ENCODE measurements at regions not wholly inside any gene's neighbourhood (a gene's known extent, or its start where the extent isn't known, plus 50 kb on each side); places are given as distances from the start of the nearest gene placed in this dataset.

DNA sequence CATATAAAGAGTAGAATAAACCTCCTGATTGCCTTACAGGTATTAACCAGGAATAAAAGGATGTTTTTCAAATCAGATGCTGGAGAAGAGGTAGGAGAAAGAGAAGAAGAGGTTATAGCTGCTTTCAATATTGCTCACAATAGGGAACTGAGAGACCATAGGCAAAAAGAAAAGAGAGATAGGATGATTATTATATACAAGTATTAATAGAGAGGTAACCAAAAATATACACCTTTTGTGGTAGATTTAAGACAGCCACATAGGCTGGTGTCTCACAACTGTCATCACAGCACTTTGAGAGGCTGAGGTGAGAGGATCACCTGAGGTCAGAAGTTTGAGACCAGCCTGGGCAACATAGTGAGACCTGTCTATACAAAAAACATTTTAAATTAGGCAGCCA, 119.7 kb downstream of the PSMG1 start:
- Histone ChIP-seq H2BK15ac (ENCODE audit: low read depth, low read length) (no peak overlapping the region), H3K9ac (ENCODE audit: low read depth, low read length) (no peak overlapping the region), H3K56ac (ENCODE audit: extremely low read depth, insufficient read depth, low read length) (no peak overlapping the region), H4K5ac (ENCODE audit: low read depth, low read length) (no peak overlapping the region), H3K4me2 (ENCODE audit: low read depth, low read length) (no peak overlapping the region), H4K8ac (ENCODE audit: low read depth in 2 of 2, low read length in 2 of 2) (no peak overlapping the region), H3K14ac (replicated peaks; ENCODE audit: low read depth, low read length) (no peak overlapping the region), H3K27ac (ENCODE audit: insufficient read depth, low read length) (no peak overlapping the region), H3K23ac (ENCODE audit: low read depth, low read length) (no peak overlapping the region), H2AK5ac (ENCODE audit: low read depth, low read length) (no peak overlapping the region), H2BK20ac (ENCODE audit: low read depth, low read length) (no peak overlapping the region), H2BK5ac (ENCODE audit: low read depth, low read length, poor library complexity, severe bottlenecking) (no peak overlapping the region), H2AFZ (replicated peaks; ENCODE audit: low read length, poor library complexity) (no peak overlapping the region), H3K9me1 (ENCODE audit: insufficient read depth, low read length) (no peaks in the 10 kb centered on the region), H4K91ac (ENCODE audit: insufficient read depth, low read depth, low read length) (no peak overlapping the region), H3K18ac (ENCODE audit: low read depth, low read length) (no peak overlapping the region), H4K20me1 (ENCODE audit: insufficient read depth, low read length) (no peaks in the 10 kb centered on the region), H3K9me3 (ENCODE audit: control insufficient read depth, insufficient read depth, low read length) (peaks cover 8% of the 10 kb centered on the region), H3K27me3 (ENCODE audit: control insufficient read depth, insufficient read depth, low read length) (peaks cover 5% of the 10 kb centered on the region), H3K4ac (ENCODE audit: low read depth, low read length) (no peak overlapping the region), H3K79me1 (ENCODE audit: low read depth in 1 of 2, low read length in 2 of 2) (no peaks in the 10 kb centered on the region), H2AK9ac (replicated peaks; ENCODE audit: low read depth, low read length, poor library complexity) (no peak overlapping the region), H2BK120ac (ENCODE audit: low read depth, low read length) (no peak overlapping the region), H3K36me3 (ENCODE audit: control insufficient read depth, insufficient read depth, low read length) (no peaks in the 10 kb centered on the region), H3K4me3 (ENCODE audit: insufficient read depth, low read depth, low read length) (no peak overlapping the region), H3K4me1 (ENCODE audit: control insufficient read depth, insufficient read depth, low read length) (peaks cover 6% of the 10 kb centered on the region)
- BruUV-seq (replicated peaks): no TSS peak
- intact Hi-C loops (cut with micrococcal nuclease) (loop anchor here (10.0 kb wide), 1 partner anchor 551 kb away; the partner anchor contains the start of gene B3GALT5), dilution Hi-C loops (cut with HindIII; ENCODE audit: low sequenced_read_pairs, unreplicated experiment) (no loop called here), in situ Hi-C loops (cut with MboI; ENCODE audit: low sequenced_read_pairs) (no loop called here)
- no peak for TF ChIP-seq SMC3 (IDR thresholded peaks at IDR 0.05; ENCODE audit: low read depth, low read length)
- no peak for TF ChIP-seq CHD1 (IDR thresholded peaks at IDR 0.05; ENCODE audit: low read depth, low read length)
- TF ChIP-seq, protein P1, sequence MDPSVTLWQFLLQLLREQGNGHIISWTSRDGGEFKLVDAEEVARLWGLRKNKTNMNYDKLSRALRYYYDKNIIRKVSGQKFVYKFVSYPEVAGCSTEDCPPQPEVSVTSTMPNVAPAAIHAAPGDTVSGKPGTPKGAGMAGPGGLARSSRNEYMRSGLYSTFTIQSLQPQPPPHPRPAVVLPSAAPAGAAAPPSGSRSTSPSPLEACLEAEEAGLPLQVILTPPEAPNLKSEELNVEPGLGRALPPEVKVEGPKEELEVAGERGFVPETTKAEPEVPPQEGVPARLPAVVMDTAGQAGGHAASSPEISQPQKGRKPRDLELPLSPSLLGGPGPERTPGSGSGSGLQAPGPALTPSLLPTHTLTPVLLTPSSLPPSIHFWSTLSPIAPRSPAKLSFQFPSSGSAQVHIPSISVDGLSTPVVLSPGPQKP (IDR thresholded peaks at IDR 0.05; ENCODE audit: borderline replicate concordance, low read depth, low read length): no peak
- ChIA-PET POLR2A (ENCODE audit: unreplicated experiment) (no interaction called here), CTCF (no interaction called here)
- ATAC-seq (ENCODE audit: low read depth) (no peak), DNase-seq (no peak)
